GM13977 (cell line): ENCODE measurements at regions not wholly inside any gene's neighbourhood (a gene's known extent, or its start where the extent isn't known, plus 50 kb on each side); places are given as distances from the start of the nearest gene placed in this dataset.
"Not testable (repeated sequence)": the region's sequence is repeated elsewhere in the genome, so short reads cannot be mapped to it uniquely, and the experiment has no call there.

Source experiments
- DNase-seq: peaks from one replicate; pipeline ENCODE4 v3.0.0; 2012; ENCODE audit warnings: low spot score
- CTCF ChIP-seq: IDR thresholded peaks from 2 replicates; pipeline ENCODE4 v1.5.1; 2012; ENCODE audit warnings: mild to moderate bottlenecking, control low read depth; ENCODE audit not compliant: insufficient read depth; ENCODE audit errors: extremely low read depth, missing control alignments
- in situ Hi-C: fragments of 300-500 bp; cut with MboI; formaldehyde crosslinking; loops from one replicate; pipeline ENCODE4 v1.12.0; 2022; ENCODE audit warnings: low sequenced_read_pairs, low pct_unique_long_range_greater_than_20kb, mixed read lengths, inconsistent platforms; ENCODE audit not compliant: unreplicated experiment

- in situ Hi-C loops: no loop called here
- no peak for TF ChIP-seq CTCF
- no peak for DNase-seq
Measured at GRCh38 chr14:43145361-43145760, 1361.7 kb downstream of the FSCB start.

GRCh38 chr14:43143106-43143505, 1364.0 kb downstream of the FSCB start:
- no peak for DNase-seq
- no peak for TF ChIP-seq CTCF
- in situ Hi-C loops: no loop called here

- DNase-seq: no peak
- TF ChIP-seq CTCF: no peak
- in situ Hi-C loops: no loop called here
Measured at GRCh38 chr14:43141636-43142191, 1365.4 kb downstream of the FSCB start.

GRCh38 chr14:43140453-43140852, 1366.6 kb downstream of the FSCB start:
- TF ChIP-seq CTCF: no peak
- in situ Hi-C loops: no loop called here
- no peak for DNase-seq

- in situ Hi-C loops: no loop called here
- no peak for TF ChIP-seq CTCF
- DNase-seq: no peak
Measured at GRCh38 chr14:43135877-43136411, 1371.1 kb downstream of the FSCB start.

DNA sequence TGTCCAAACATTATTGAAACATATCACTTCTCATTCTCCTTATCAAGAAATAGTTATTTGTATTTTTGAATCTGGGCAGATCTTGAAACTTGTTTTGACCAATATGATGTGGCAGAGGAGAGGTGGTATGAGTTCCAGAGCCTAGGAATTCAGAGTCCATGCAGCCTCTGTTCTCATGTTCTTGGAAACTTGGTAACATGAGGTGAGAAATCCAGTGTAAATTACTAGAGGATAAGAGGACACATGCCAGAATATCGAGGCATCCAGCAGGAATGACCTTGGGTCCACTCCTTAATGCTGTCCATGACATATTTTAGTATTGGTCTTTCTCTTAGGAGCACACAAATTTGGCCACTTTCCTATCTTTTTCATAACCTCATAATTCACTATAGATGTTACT, 1374.6 kb downstream of the FSCB start:
- no peak for TF ChIP-seq CTCF
- in situ Hi-C loops: no loop called here
- DNase-seq: no peak

DNA sequence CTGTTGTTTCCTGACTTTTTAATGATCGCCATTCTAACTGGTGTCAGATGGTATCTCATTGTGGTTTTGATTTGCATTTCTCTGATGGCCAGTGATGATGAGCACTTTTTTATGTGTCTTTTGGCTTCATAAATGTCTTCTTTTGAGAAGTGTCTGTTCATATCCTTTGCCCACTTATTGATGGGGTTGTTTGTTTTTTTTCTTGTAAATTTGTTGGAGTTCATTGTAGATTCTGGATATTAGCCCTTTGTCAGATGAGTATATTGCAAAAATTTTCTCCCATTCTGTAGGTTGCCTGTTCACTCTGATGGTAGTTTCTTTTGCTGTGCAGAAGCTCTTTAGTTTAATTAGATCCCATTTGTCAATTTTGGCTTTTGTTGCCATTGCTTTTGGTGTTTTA, 1378.7 kb downstream of the FSCB start:
- DNase-seq, in situ Hi-C loops: not testable (repeated sequence)

GRCh38 chr14:43127874-43128273, 1379.2 kb downstream of the FSCB start:
- DNase-seq, in situ Hi-C loops: not testable (repeated sequence)
